Mucosa of rectum (tissue), 2 donors: ENCODE measurements at regions not wholly inside any gene's neighbourhood (a gene's known extent, or its start where the extent isn't known, plus 50 kb on each side); places are given as distances from the start of the nearest gene placed in this dataset.
"Not testable (repeated sequence)": the region's sequence is repeated elsewhere in the genome, so short reads cannot be mapped to it uniquely, and the experiment has no call there.

Source experiments
- H3K27ac ChIP-seq, 2 donors: one replicate each; pipeline ENCODE4 v1.7.0; 2013; ENCODE audit warnings: inconsistent platforms in 2 of 2, low read depth in 2 of 2, low read length in 2 of 2
- H3K27me3 ChIP-seq, 2 donors: one replicate each; pipeline ENCODE4 v1.7.0; 2013; ENCODE audit warnings: low read length in 2 of 2; ENCODE audit not compliant: control insufficient read depth in 2 of 2, insufficient read depth in 2 of 2
- H3K36me3 ChIP-seq, 2 donors: one replicate each; pipeline ENCODE4 v1.7.0; 2013; ENCODE audit warnings: low read length in 2 of 2; ENCODE audit not compliant: control insufficient read depth in 2 of 2, insufficient read depth in 2 of 2
- H3K4me1 ChIP-seq, 2 donors: one replicate each; pipeline ENCODE4 v1.7.0; 2013; ENCODE audit warnings: low read length in 2 of 2, mild to moderate bottlenecking in 1 of 2; ENCODE audit not compliant: control insufficient read depth in 2 of 2, insufficient read depth in 2 of 2
- H3K4me3 ChIP-seq, 2 donors: one replicate each; pipeline ENCODE4 v1.7.0; 2013; ENCODE audit warnings: low read length in 2 of 2
- H3K9ac ChIP-seq, 2 donors: one replicate each; pipeline ENCODE4 v1.7.0; 2013; ENCODE audit warnings: low read length in 2 of 2, low read depth in 1 of 2, mild to moderate bottlenecking in 1 of 2
- H3K9me3 ChIP-seq, 2 donors: one replicate each; pipeline ENCODE4 v1.7.0; 2013; ENCODE audit warnings: low read length in 2 of 2; ENCODE audit not compliant: control insufficient read depth in 2 of 2
- donor health status: healthy.
- donor health status: Normal muscosa, but diverticular disease.

GRCh38 chr17:71864755-71865154 lies 256.1 kb upstream of the SOX9 start:
- Histone ChIP-seq H3K27me3 (no peaks in the 10 kb centered on the region), H3K9me3 (no peaks in the 10 kb centered on the region), H3K27ac (no peak overlapping the region), H3K9ac (no peak overlapping the region), H3K4me3 (no peak overlapping the region), H3K4me1 (peaks cover 3% of the 10 kb centered on the region in 2 donors), H3K36me3 (no peaks in the 10 kb centered on the region)

GRCh38 chr17:71866095-71866494 lies 254.7 kb upstream of the SOX9 start:
- Histone ChIP-seq H3K4me3 (no peak overlapping the region), H3K36me3 (no peaks in the 10 kb centered on the region), H3K27me3 (no peaks in the 10 kb centered on the region), H3K27ac (no peak overlapping the region), H3K4me1 (peaks cover 3% of the 10 kb centered on the region in 2 donors), H3K9me3 (no peaks in the 10 kb centered on the region), H3K9ac (no peak overlapping the region)

- Histone ChIP-seq H3K4me1 (peaks cover 3% of the 10 kb centered on the region in 2 donors), H3K27me3 (no peaks in the 10 kb centered on the region), H3K9ac (no peak overlapping the region), H3K9me3 (no peaks in the 10 kb centered on the region), H3K27ac (no peak overlapping the region), H3K36me3 (no peaks in the 10 kb centered on the region), H3K4me3 (no peak overlapping the region)
These were observed 251.5 kb upstream of the SOX9 start for GRCh38 chr17:71869293-71869692.

- Histone ChIP-seq H3K9ac (no peak overlapping the region), H3K36me3 (no peaks in the 10 kb centered on the region), H3K4me3 (no peak overlapping the region), H3K27ac (no peak overlapping the region), H3K4me1 (peaks cover 3% of the 10 kb centered on the region in 2 donors), H3K9me3 (no peaks in the 10 kb centered on the region), H3K27me3 (no peaks in the 10 kb centered on the region)
These were observed 250.8 kb upstream of the SOX9 start for GRCh38 chr17:71869841-71870545.

GRCh38 chr17:71870546-71870862 lies 250.3 kb upstream of the SOX9 start:
- H3K9ac ChIP-seq = no peak overlapping the region
- H3K36me3 ChIP-seq = no peaks in the 10 kb centered on the region
- peaks cover 3% of the 10 kb centered on the region in 2 donors for H3K4me1 ChIP-seq
- no peaks in the 10 kb centered on the region for H3K9me3 ChIP-seq
- no peak overlapping the region for H3K4me3 ChIP-seq
- H3K27ac ChIP-seq = no peak overlapping the region
- H3K27me3 ChIP-seq = no peaks in the 10 kb centered on the region

- no peak overlapping the region for H3K9ac ChIP-seq
- no peak overlapping the region for H3K4me3 ChIP-seq
- H3K36me3 ChIP-seq = no peaks in the 10 kb centered on the region
- no peak overlapping the region for H3K27ac ChIP-seq
- peaks cover 3% of the 10 kb centered on the region in 2 donors for H3K4me1 ChIP-seq
- H3K9me3 ChIP-seq = no peaks in the 10 kb centered on the region
- no peaks in the 10 kb centered on the region for H3K27me3 ChIP-seq
These were observed 247.9 kb upstream of the SOX9 start for GRCh38 chr17:71872843-71873485.

GRCh38 chr17:71874773-71875172 lies 246.0 kb upstream of the SOX9 start:
- not testable (repeated sequence) for H3K27me3 ChIP-seq, H3K27ac ChIP-seq, H3K9ac ChIP-seq, H3K4me1 ChIP-seq, H3K4me3 ChIP-seq, H3K9me3 ChIP-seq, H3K36me3 ChIP-seq

GRCh38 chr17:71878271-71878670 lies 242.5 kb upstream of the SOX9 start:
- Histone ChIP-seq H3K9ac (no peak overlapping the region), H3K27ac (no peak overlapping the region), H3K36me3 (no peaks in the 10 kb centered on the region), H3K9me3 (no peaks in the 10 kb centered on the region), H3K4me1 (no peaks in the 10 kb centered on the region), H3K4me3 (no peak overlapping the region), H3K27me3 (no peaks in the 10 kb centered on the region)

- Histone ChIP-seq H3K4me3 (no peak overlapping the region), H3K27ac (no peak overlapping the region), H3K36me3 (no peaks in the 10 kb centered on the region), H3K9me3 (no peaks in the 10 kb centered on the region), H3K27me3 (no peaks in the 10 kb centered on the region), H3K9ac (no peak overlapping the region), H3K4me1 (no peaks in the 10 kb centered on the region)
These were observed 241.8 kb upstream of the SOX9 start for GRCh38 chr17:71878998-71879397.

- no peaks in the 10 kb centered on the region for H3K36me3 ChIP-seq
- H3K4me1 ChIP-seq = no peaks in the 10 kb centered on the region
- no peaks in the 10 kb centered on the region for H3K27me3 ChIP-seq
- no peak overlapping the region for H3K27ac ChIP-seq
- H3K4me3 ChIP-seq = no peak overlapping the region
- no peak overlapping the region for H3K9ac ChIP-seq
- H3K9me3 ChIP-seq = no peaks in the 10 kb centered on the region
These were observed 239.8 kb upstream of the SOX9 start for GRCh38 chr17:71881041-71881440.
